Tibial nerve (tissue), 3 donors: ENCODE measurements at regions not wholly inside any gene's neighbourhood (a gene's known extent, or its start where the extent isn't known, plus 50 kb on each side); places are given as distances from the start of the nearest gene placed in this dataset.

Experiments
- CTCF ChIP-seq, 5 experiments: fragments of 200-600 bp in 3 of 5; fragments of 450-650 bp in 2 of 5; sonication (generic) in 3 of 5; IDR thresholded peaks; one replicate each; pipeline ENCODE4 v1.5.1; 2016 to 2019; ENCODE audit warnings: antibody characterized with exemption in 5 of 5, mild to moderate bottlenecking in 3 of 5, moderate library complexity in 2 of 5
- POLR2A ChIP-seq, 2 donors: fragments of 450-650 bp; IDR thresholded peaks; one replicate each; pipeline ENCODE4 v1.6.1; 2017; ENCODE audit warnings: antibody characterized with exemption in 2 of 2, mild to moderate bottlenecking in 2 of 2, moderate library complexity in 2 of 2

DNA sequence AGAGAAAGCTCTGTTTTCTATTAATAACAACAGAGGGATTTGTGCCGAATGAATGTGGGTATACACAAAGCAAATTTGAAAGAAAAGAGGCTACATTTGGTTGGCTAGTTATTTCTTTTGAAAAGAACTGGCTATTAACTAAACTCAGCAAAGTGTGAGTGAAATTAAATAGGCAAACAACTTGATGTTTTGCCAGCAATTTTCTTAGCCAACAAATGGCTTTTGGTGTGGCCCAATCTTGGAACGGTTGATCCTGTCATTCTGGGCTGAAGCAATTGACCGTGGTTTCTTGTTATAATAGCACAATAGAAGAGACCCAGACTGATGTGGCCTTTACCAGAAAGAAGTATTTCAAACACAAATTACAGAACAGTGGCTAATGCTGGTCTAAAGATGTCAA lies 898.6 kb downstream of the KCNMA1 start:
- TF ChIP-seq CTCF (IDR thresholded peaks at IDR 0.05): no peak
- TF ChIP-seq POLR2A (IDR thresholded peaks at IDR 0.05): no peak
